HG02571 (cell line): ENCODE measurements at regions not wholly inside any gene's neighbourhood (a gene's known extent, or its start where the extent isn't known, plus 50 kb on each side); places are given as distances from the start of the nearest gene placed in this dataset.

ENCODE experiments used
- ATAC-seq: cut with Tn5 transposase; IDR thresholded peaks from one replicate; pipeline ENCODE4 v1.9.1; 2021; ENCODE audit warnings: mild to moderate bottlenecking, moderate library complexity; ENCODE audit not compliant: unreplicated experiment

DNA sequence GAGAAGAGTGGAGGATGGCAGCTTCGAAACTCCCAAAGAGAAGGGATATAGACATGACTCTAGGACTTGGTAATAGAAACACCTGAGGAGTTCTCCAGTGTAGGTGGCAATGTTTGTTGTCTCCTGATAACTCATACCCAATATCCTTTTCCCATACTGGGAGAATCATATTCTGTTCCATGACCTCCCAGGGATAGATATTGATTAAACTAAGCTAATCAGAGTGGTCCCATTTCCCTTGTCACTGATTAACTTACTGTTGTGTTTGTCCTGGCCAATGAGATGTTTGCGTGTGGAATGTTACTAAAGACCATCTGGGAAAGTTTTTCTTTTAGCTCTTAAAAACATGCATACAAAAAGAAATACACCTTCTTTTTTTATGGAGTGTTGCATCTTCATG is 85.6 kb downstream of the RPL22L1 start:
- no peak for ATAC-seq

DNA sequence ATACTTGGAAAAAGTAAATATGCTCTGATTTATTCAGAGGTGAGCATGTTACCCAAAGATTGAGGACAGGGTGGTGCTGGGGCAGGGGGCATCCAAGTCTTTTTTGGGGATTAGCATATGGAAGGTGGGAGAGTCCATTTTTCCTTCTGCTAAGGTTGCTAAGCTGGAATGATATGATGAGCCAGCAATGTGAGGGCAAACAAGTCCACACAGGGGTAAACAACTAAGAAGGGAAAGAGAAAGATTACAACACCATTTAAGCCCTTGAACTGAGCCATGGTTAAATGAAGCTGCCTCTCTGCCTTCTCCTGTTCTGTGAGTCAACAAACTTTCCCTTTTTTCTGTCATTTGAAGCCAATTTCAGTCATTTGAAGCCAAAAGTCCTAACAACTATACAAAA is 89.0 kb downstream of the RPL22L1 start:
- ATAC-seq = no peak

GRCh38 chr3:170780471-170780870 is 89.5 kb downstream of the RPL22L1 start:
- no peak for ATAC-seq

DNA sequence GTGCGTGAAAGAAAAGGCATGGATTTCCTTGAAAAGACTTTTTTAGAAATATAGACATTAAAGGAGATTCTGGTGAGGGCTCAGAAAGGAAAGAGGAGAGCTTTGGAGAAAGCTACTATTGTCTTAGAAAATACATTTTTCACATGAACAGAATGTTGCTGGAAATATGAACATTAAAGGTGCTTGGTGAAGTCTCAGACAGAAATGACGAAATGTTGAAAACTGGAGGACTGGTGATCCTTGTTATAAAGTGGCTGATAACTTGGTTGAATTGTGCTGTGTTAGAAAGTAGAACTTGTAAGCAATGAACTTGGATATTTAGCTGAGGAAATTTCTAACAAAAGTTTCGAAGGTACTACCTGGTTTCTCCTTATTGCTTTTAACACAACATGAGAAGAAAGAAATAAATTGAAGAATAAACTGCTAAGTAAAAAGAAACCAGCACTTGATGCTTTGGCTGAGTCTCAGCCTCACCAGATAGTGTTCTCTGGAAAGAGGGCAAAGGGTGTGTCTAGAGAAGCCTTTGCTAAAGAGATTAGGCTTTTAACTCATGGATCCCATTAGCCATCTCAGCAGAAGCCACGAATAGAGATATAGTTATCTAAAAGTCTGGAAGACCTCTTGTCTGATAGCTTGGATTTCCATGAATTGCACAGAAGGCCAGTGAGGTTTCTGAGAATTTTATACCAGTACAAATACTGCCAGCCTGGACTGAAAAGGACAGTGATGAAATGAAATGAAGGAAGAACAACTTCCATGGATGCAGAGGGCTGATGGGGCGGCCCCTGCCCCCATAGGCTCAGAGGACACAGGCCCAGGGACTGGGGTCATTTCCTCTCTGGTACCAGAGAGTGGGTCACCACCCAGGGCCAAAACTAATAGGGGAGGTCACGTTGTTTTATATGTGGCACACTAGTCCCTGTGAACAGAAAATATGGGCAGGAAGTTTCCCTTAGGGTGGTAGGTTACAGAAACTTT is 91.5 kb downstream of the RPL22L1 start:
- ATAC-seq = no peak

DNA sequence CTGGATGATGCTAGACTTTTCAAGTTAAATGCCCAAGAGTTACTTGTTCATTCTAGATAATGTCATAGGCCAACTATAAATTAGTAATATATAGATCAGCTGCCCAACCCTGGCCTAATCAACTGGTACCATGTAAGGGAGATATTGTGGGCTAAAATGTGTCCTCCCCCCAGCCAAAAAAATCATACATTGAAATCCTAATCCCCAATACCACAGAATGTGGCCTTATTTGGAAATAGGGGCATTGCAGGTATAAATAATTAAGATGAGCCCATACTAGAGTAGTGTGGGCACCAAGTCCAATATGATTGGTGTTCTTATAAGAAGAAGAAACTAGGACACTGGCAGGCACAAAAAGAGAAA is 92.5 kb downstream of the RPL22L1 start:
- no peak for ATAC-seq

GRCh38 chr3:170776887-170777563 is 93.0 kb downstream of the RPL22L1 start:
- no peak for ATAC-seq

- no peak for ATAC-seq
Observed at GRCh38 chr3:170773682-170774425, 96.1 kb downstream of the RPL22L1 start.

DNA sequence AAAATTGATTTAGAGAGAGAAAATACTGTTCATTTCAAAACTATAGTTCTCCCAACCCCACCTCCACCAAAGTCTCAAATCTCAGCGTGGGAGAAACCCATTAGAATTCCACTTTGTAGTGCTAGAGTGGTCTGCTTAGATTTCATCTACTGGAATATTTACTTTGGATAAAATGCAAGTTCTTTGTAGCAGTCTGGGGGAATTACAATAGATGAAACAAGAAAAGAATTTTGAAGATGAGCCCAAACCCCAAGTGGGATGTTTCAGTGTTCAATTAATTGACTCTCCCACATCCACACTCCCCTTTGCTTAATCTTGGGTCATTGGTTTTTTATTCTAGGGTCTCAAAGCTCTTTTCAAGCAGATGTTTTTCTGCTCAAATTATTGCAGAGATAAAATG is 97.8 kb downstream of the RPL22L1 start:
- ATAC-seq = no peak

GRCh38 chr3:170768334-170768801 is 101.6 kb downstream of the RPL22L1 start:
- no peak for ATAC-seq

GRCh38 chr3:170767576-170767941 is 102.4 kb downstream of the RPL22L1 start:
- no peak for ATAC-seq

- no peak for ATAC-seq
Observed at GRCh38 chr3:170766823-170767575, 103.0 kb downstream of the RPL22L1 start.

GRCh38 chr3:170766253-170766652 is 103.7 kb downstream of the RPL22L1 start:
- ATAC-seq = no peak

DNA sequence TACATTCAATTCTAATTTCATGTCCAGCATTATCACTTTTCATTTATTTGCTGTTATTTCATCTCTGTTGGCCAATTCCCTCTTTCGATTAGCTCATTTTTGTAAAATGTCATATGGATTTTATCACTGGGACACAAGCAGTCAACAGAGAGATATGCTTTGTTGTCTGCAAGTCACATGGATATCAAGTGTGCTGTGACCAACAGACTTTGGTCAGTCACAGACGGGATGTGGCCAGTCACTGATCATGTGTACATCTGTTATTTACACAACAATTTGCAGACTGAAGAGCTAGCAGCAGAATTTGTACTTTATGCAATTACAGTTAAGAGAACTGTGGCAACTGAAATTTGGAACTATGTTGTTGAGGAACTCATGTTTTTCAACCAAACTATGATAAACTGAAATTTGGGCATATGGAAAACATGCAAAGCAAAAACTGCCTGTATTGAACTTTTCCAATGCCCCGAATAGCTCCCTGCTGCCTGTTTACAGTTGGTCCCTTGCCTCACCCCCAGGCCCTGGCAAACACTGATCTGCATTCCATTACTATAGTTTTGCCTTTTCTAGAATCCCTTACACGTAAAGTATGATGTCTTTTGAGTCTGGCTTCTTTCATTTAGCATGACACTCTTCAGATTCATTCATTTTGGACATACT is 104.4 kb downstream of the RPL22L1 start:
- ATAC-seq = no peak

DNA sequence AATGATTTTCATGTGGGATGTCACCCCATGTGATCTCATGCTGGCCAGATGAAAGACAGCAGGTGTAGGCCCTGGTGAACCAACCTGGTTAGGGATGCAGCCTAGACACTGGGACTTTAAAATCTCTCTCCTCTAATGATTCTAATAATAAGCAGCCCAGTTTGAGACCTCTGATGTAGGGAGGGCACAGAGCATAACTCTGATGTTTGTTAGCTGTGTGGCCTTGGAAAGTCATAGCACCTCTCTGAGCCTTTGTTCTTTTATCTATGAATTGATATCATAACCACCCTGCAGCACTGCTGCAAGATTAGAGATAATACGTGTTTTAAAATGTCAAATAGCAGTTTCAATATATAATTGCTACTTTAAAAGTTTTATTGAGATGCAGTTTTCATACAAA is 106.0 kb downstream of the RPL22L1 start:
- no peak for ATAC-seq

DNA sequence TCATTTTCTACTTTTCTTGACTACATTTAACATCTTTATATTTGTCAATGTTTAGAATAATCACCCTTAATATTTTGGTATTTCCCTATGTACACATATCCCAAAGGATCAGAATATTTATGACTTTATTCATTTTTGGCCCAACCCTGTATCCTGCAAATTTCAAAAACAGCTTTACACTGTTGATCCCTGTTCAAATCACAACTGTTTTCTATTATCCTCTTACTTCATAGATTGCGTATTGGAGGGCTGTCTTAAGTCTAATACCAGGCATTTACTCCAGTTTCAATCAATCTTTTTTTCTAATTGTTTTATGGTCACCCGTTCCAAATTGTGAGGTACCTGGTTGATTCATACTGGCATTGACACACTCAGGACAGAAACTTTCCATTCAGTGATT is 107.9 kb downstream of the RPL22L1 start:
- ATAC-seq = no peak

GRCh38 chr3:170761103-170761502 is 108.9 kb downstream of the RPL22L1 start:
- ATAC-seq = no peak

DNA sequence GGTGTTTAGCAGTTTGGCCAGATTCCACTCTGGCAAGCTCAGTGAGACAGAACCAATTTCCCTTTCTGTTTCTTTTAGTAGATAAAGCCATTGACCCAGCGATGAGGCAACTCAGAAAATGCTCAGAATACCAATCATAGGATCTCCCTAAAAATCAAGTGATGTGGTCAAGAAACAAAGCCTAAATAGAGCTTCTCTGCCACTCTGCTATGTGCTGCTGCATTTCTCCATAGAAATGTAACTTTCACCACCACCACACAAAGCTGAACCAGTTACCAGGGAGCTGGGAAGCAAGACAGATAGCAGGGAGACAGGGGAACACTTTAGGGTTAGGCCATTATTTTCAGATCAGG is 109.8 kb downstream of the RPL22L1 start:
- no peak for ATAC-seq

- no peak for ATAC-seq
Observed at GRCh38 chr3:170759511-170760173, 110.4 kb downstream of the RPL22L1 start.

GRCh38 chr3:170757038-170757437 is 113.0 kb downstream of the RPL22L1 start:
- no peak for ATAC-seq

GRCh38 chr3:170754311-170754693 is 115.7 kb downstream of the RPL22L1 start:
- no peak for ATAC-seq
